ENCODE measurements at regions not wholly inside any gene's neighbourhood (a gene's known extent, or its start where the extent isn't known, plus 50 kb on each side); places are given as distances from the start of the nearest gene placed in this dataset.
A peak's percentile ranks its signal among the peaks of the same experiment; 100 is the strongest.

GRCh38 chr10:29795850-29796249, 161.1 kb upstream of the SVIL start:
- Histone ChIP-seq H3K36me3 (no peaks in the 10 kb centered on the region), H3K4me3 (no peak overlapping the region), H3K9me3 (no peaks in the 10 kb centered on the region), H3K27me3 (no peaks in the 10 kb centered on the region), H3K27ac (peak overlapping the region in 6 of 12 donors; percentile 47 to 87 (median 70)), H3K4me1 (peaks cover 0 to 17% (median 5%) of the 10 kb centered on the region in 12 donors)
- intact Hi-C loops (cut with DNase I), result no loop called here
- ATAC-seq (no peak), DNase-seq (peak in 1 of 5 donors; percentile 4)
- TF ChIP-seq CTCF (IDR thresholded peaks at IDR 0.05) (no peak), POLR2A (IDR thresholded peaks at IDR 0.05) (no peak)
- WGBS, 4 donors, result 57 to 74% (median 64%) methylated on average over 4 of the region's 4 CpGs

GRCh38 chr10:29794776-29795611, 160.2 kb upstream of the SVIL start:
- H3K9me3 ChIP-seq, result no peaks in the 10 kb centered on the region
- 52 to 65% (median 58%) methylated on average over 11 of the region's 11 CpGs for WGBS, 4 donors
- H3K4me1 ChIP-seq, result peaks cover 0 to 17% (median 5%) of the 10 kb centered on the region in 12 donors
- intact Hi-C loops (cut with DNase I), result no loop called here
- H3K27ac ChIP-seq, result peak overlapping the region in 10 of 12 donors; percentile 1 to 87 (median 50)
- H3K4me3 ChIP-seq, result no peak overlapping the region
- no peaks in the 10 kb centered on the region for H3K27me3 ChIP-seq
- ATAC-seq (peak in 3 of 4 donors; percentile 52 to 74 (median 71)), DNase-seq (peak in 1 of 5 donors; percentile 3)
- TF ChIP-seq CTCF (IDR thresholded peaks at IDR 0.05) (no peak), POLR2A (IDR thresholded peaks at IDR 0.05) (no peak)
- H3K36me3 ChIP-seq, result no peaks in the 10 kb centered on the region

GRCh38 chr10:29791773-29792172, 157.0 kb upstream of the SVIL start:
- intact Hi-C loops (cut with DNase I), result no loop called here
- DNase-seq, result peak in 1 of 5 donors; percentile 0
- no peak for TF ChIP-seq CTCF (IDR thresholded peaks at IDR 0.05)
- no peak for TF ChIP-seq POLR2A (IDR thresholded peaks at IDR 0.05)
- Histone ChIP-seq H3K27ac (peak overlapping the region in 1 of 12 donors; percentile 87), H3K4me3 (no peak overlapping the region), H3K9me3 (peaks cover 0 to 12% (median 6%) of the 10 kb centered on the region in 12 donors), H3K36me3 (no peaks in the 10 kb centered on the region), H3K27me3 (no peaks in the 10 kb centered on the region), H3K4me1 (peaks cover 0 to 15% (median 5%) of the 10 kb centered on the region in 12 donors)
- ATAC-seq, result no peak
- 86 to 99% (median 97%) methylated on average over 3 of the region's 3 CpGs for WGBS, 4 donors

GRCh38 chr10:29790207-29790606, 155.4 kb upstream of the SVIL start:
- ATAC-seq (no peak), DNase-seq (no peak)
- Histone ChIP-seq H3K4me1 (peaks cover 0 to 7% (median 2%) of the 10 kb centered on the region in 12 donors), H3K9me3 (peaks cover 0 to 12% (median 6%) of the 10 kb centered on the region in 12 donors), H3K4me3 (no peak overlapping the region), H3K27me3 (no peaks in the 10 kb centered on the region), H3K36me3 (no peaks in the 10 kb centered on the region), H3K27ac (peak overlapping the region in 1 of 12 donors; percentile 87)
- TF ChIP-seq CTCF (IDR thresholded peaks at IDR 0.05), result no peak
- TF ChIP-seq POLR2A (IDR thresholded peaks at IDR 0.05), result no peak
- intact Hi-C loops (cut with DNase I), result no loop called here
- WGBS, 4 donors, result 55 to 67% (median 60%) methylated on average over 2 of the region's 2 CpGs
